A673 (cell line): ENCODE measurements at regions not wholly inside any gene's neighbourhood (a gene's known extent, or its start where the extent isn't known, plus 50 kb on each side); places are given as distances from the start of the nearest gene placed in this dataset.

ENCODE experiments used
- BruUV-seq: library from RNA; stranded (reverse); fragments of 400-500 nt; replicated peaks from 2 replicates; lab custom pipeline; 2021; lab: Mats Ljungman, UMichigan
- CTCF ChIA-PET: fragments of 300-600 bp; sonication (Branson Sonifier 250); formaldehyde crosslinking; loops from one replicate; lab custom pipeline; 2022; ENCODE audit warnings: antibody characterized with exemption; lab: Charles Lee
- POLR2A ChIA-PET: fragments of 300-600 bp; sonication (Branson Sonifier 250); formaldehyde crosslinking; loops from one replicate; lab custom pipeline; 2022; ENCODE audit warnings: antibody characterized with exemption; ENCODE audit not compliant: low non-redundant PET; lab: Charles Lee
- DNase-seq: peaks from one replicate; pipeline ENCODE4 v3.0.0-alpha.2; 2015; ENCODE audit warnings: low spot score
- H3K27ac ChIP-seq: fragments of 200-600 bp; sonication (generic); 2 replicates; pipeline ENCODE4 v1.5.1; 2016; ENCODE audit warnings: mixed run types, low read depth, mild to moderate bottlenecking, mixed read lengths, antibody characterized with exemption, low read length; ENCODE audit not compliant: poor library complexity, severe bottlenecking
- H3K27me3 ChIP-seq: fragments of 200-600 bp; sonication (generic); replicated peaks from 2 replicates; pipeline ENCODE4 v1.6.1; 2017; ENCODE audit warnings: mixed run types, low read depth, mild to moderate bottlenecking, mixed read lengths, antibody characterized with exemption, low read length; ENCODE audit not compliant: insufficient read depth, poor library complexity
- H3K36me3 ChIP-seq: fragments of 200-600 bp; sonication (generic); 2 replicates; pipeline ENCODE4 v1.6.1; 2016; ENCODE audit warnings: mixed run types, mild to moderate bottlenecking, mixed read lengths, antibody characterized with exemption, low read length; ENCODE audit not compliant: insufficient read depth, poor library complexity, severe bottlenecking
- H3K4me1 ChIP-seq: fragments of 200-600 bp; sonication (generic); 2 replicates; pipeline ENCODE4 v1.6.1; 2017; ENCODE audit warnings: mixed run types, mild to moderate bottlenecking, mixed read lengths, antibody characterized with exemption, low read length; ENCODE audit not compliant: insufficient read depth, poor library complexity, severe bottlenecking
- H3K4me3 ChIP-seq: fragments of 200-600 bp; sonication (generic); 2 replicates; pipeline ENCODE4 v1.5.1; 2016; ENCODE audit warnings: low read depth, mixed run types, mild to moderate bottlenecking, mixed read lengths, low read length; ENCODE audit not compliant: poor library complexity, severe bottlenecking
- H3K9me3 ChIP-seq: fragments of 200-600 bp; sonication (generic); 2 replicates; pipeline ENCODE4 v1.6.1; 2016; ENCODE audit warnings: mixed run types, low read depth, mild to moderate bottlenecking, mixed read lengths, antibody characterized with exemption, low read length; ENCODE audit not compliant: poor library complexity, severe bottlenecking
- CTCF ChIP-seq: fragments of 300-800, 200-600 bp; sonication (generic); conservative IDR thresholded peaks from 2 replicates; pipeline ENCODE4 v1.5.1; 2017; ENCODE audit warnings: low read depth, mild to moderate bottlenecking, antibody characterized with exemption, low read length, moderate library complexity, mixed read lengths
- EZH2 ChIP-seq: fragments of 200-600 bp; sonication (generic); IDR thresholded peaks from 2 replicates; pipeline ENCODE4 v1.6.1; 2017; ENCODE audit warnings: borderline replicate concordance, low read depth, mild to moderate bottlenecking, mixed read lengths, antibody characterized with exemption, low read length; ENCODE audit not compliant: poor library complexity, severe bottlenecking
- intact Hi-C: fragments of 100-400 bp; cut with micrococcal nuclease; formaldehyde crosslinking; loops from one replicate; pipeline ENCODE4 v1.10.0; 2022; ENCODE audit not compliant: unreplicated experiment

DNA sequence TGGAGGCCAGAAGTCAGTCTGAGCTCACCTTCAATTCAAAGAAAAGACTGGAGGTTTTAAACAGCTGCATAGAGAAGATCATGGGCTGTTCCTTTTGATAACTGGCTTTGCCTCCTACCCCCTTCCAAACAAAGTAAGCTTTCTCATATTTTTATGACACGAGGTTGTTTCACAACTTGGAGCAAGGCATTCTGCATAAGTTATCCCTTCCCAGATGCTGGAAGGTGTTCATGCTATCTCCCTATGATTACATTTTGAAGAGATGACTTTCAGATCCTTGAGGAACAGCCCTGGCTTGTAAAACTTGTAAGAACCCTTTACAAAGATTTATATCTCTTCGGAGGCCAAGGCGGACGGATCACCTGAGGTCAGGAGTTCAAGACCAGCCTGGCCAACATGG, 571.9 kb upstream of the FTMT start:
- ChIA-PET POLR2A (interaction anchor here (0.9 kb wide), 1 partner anchor 814 kb away, joined by 11 read pairs; no protein-coding TSS in a partner anchor), CTCF (no interaction called here)
- Histone ChIP-seq H3K27ac (no peak overlapping the region), H3K36me3 (no peaks in the 10 kb centered on the region), H3K27me3 (no peaks in the 10 kb centered on the region), H3K4me1 (no peaks in the 10 kb centered on the region), H3K4me3 (no peak overlapping the region), H3K9me3 (no peaks in the 10 kb centered on the region)
- TF ChIP-seq EZH2 (no peak), CTCF (no peak)
- intact Hi-C loops, result no loop called here
- DNase-seq, result no peak
- BruUV-seq, result no TSS peak

GRCh38 chr5:121285801-121286521, 565.7 kb upstream of the FTMT start:
- DNase-seq, result no peak
- H3K36me3 ChIP-seq, result no peaks in the 10 kb centered on the region
- H3K27ac ChIP-seq, result no peak overlapping the region
- no peaks in the 10 kb centered on the region for H3K4me1 ChIP-seq
- POLR2A ChIA-PET, result no interaction called here
- CTCF ChIA-PET, result no interaction called here
- no TSS peak for BruUV-seq
- TF ChIP-seq EZH2 (no peak), CTCF (no peak)
- no peaks in the 10 kb centered on the region for H3K9me3 ChIP-seq
- H3K27me3 ChIP-seq, result no peaks in the 10 kb centered on the region
- no peak overlapping the region for H3K4me3 ChIP-seq
- intact Hi-C loops, result no loop called here

GRCh38 chr5:121288781-121289180, 562.9 kb upstream of the FTMT start:
- Histone ChIP-seq H3K27ac (no peak overlapping the region), H3K4me1 (no peaks in the 10 kb centered on the region), H3K9me3 (no peaks in the 10 kb centered on the region), H3K36me3 (no peaks in the 10 kb centered on the region), H3K27me3 (no peaks in the 10 kb centered on the region), H3K4me3 (no peak overlapping the region)
- DNase-seq, result no peak
- no TSS peak for BruUV-seq
- intact Hi-C loops, result no loop called here
- POLR2A ChIA-PET, result no interaction called here
- TF ChIP-seq CTCF (no peak), EZH2 (no peak)
- CTCF ChIA-PET, result no interaction called here
